Smooth muscle cell of the brain vasculature (primary cell): ENCODE measurements at regions not wholly inside any gene's neighbourhood (a gene's known extent, or its start where the extent isn't known, plus 50 kb on each side); places are given as distances from the start of the nearest gene placed in this dataset.

Experiments used
- DNase-seq: peaks from one replicate; pipeline ENCODE4 v3.0.0-alpha.2; 2012; ENCODE audit warnings: low read depth, low spot score

GRCh38 chr11:16440136-16440535 is 83.8 kb upstream of the SOX6 start:
- no peak for DNase-seq

- no peak for DNase-seq
These were observed 77.7 kb upstream of the SOX6 start for GRCh38 chr11:16434036-16434435.

- no peak for DNase-seq
These were observed 74.3 kb upstream of the SOX6 start for GRCh38 chr11:16430674-16431073.

GRCh38 chr11:16421826-16422225 is 65.5 kb upstream of the SOX6 start:
- DNase-seq = no peak

GRCh38 chr11:16418428-16419097 is 62.2 kb upstream of the SOX6 start:
- no peak for DNase-seq

GRCh38 chr11:16412525-16413172 is 56.3 kb upstream of the SOX6 start:
- no peak for DNase-seq

GRCh38 chr11:16410479-16410878 is 54.1 kb upstream of the SOX6 start:
- DNase-seq = no peak

GRCh38 chr11:16408619-16409018 is 52.3 kb upstream of the SOX6 start:
- DNase-seq = no peak

GRCh38 chr11:16406226-16406625 is 49.9 kb upstream of the SOX6 start:
- DNase-seq = no peak
